Heart left ventricle (tissue), 13 donors: ENCODE measurements at regions not wholly inside any gene's neighbourhood (a gene's known extent, or its start where the extent isn't known, plus 50 kb on each side); places are given as distances from the start of the nearest gene placed in this dataset.

Source experiments
- CTCF ChIP-seq, 12 donors: fragments of 200-600 bp; sonication (generic) in 4 of 12; IDR thresholded peaks; one replicate each; pipeline versions ENCODE4 v1.5.0 to v1.8.0; 2018 to 2022; ENCODE audit warnings: antibody characterized with exemption in 12 of 12, mild to moderate bottlenecking in 5 of 12
- POLR2A ChIP-seq, 2 donors: fragments of 450-650 bp; IDR thresholded peaks; one replicate each; pipeline ENCODE4 v1.6.1; 2017; ENCODE audit warnings: antibody characterized with exemption in 2 of 2, mild to moderate bottlenecking in 2 of 2, moderate library complexity in 2 of 2
- donor health status: ischemic (EF 13 %, LVEDD 7.1; RV severe dilation, severe dysfunction).
- donor health status: DM: no; HTN: yes; CAD: no.
- donor health status: DM: no; HTN: no; CAD: no.
- donor health status: ischemic (EF 25% LVEDD 6.9; RV normal size, moderate dysfunction).
- donor health status: ischemic (EF 25% LVEDD 5.7; RV mildly dilated, moderate dysfunction).
- donor health status: ischemic (EF 35%, LVEDD 5.7; RV mildly dilated, moderate dysfunction).
- donor health status: nonischemic (EF 11% LVEDD 7.7; RV severe dilation, severe dysfunction).
- donor health status: DM: yes; HTN: yes; CAD: no.
- donor health status: PGD.
- donor health status: ischemic (EF 29% LVEDD 5.4; RV normal size, mild dysfunction).
- donor health status: nonischemic (EF 23%, LVEDD 6.1; RV moderate dilation, normal function).

- TF ChIP-seq CTCF (IDR thresholded peaks at IDR 0.05), result no peak
- TF ChIP-seq POLR2A (IDR thresholded peaks at IDR 0.05), result no peak
These were observed 810.5 kb downstream of the DNAH5 start for GRCh38 chr5:13133951-13134350.
